Activated B cell treated with CpG ODN at 0.5 μM for 24 hours (primary cell): ENCODE measurements at regions not wholly inside any gene's neighbourhood (a gene's known extent, or its start where the extent isn't known, plus 50 kb on each side); places are given as distances from the start of the nearest gene placed in this dataset.

Experiments
- ATAC-seq: fragments of 200-7000 bp; cut with Tn5 transposase; one replicate; pipeline ENCODE4 v1.10.0; 2021; ENCODE audit warnings: low read depth, mild to moderate bottlenecking, moderate library complexity
- CTCF ChIA-PET: fragments of 350-600 bp; sonication (Branson Sonifier 250); formaldehyde crosslinking; loops from one replicate; lab custom pipeline; 2021; ENCODE audit warnings: antibody characterized with exemption; lab: Charles Lee
- POLR2A ChIA-PET: fragments of 350-600 bp; sonication (Branson Sonifier 250); formaldehyde crosslinking; loops from one replicate; lab custom pipeline; 2021; ENCODE audit warnings: antibody characterized with exemption; lab: Charles Lee
- DNase-seq: peaks from one replicate; pipeline ENCODE4 v3.0.0; 2022
- H3K27ac Mint-ChIP-seq: one replicate; pipeline ENCODE4 v1.8.0; 2020; ENCODE audit warnings: mixed read lengths
- H3K27me3 Mint-ChIP-seq: one replicate; pipeline ENCODE4 v1.8.0; 2021; ENCODE audit warnings: mixed read lengths
- H3K36me3 Mint-ChIP-seq: one replicate; pipeline ENCODE4 v1.8.0; 2021; ENCODE audit warnings: low read depth, mixed read lengths
- H3K4me1 Mint-ChIP-seq: one replicate; pipeline ENCODE4 v1.8.0; 2021; ENCODE audit warnings: mixed read lengths
- H3K4me3 Mint-ChIP-seq: one replicate; pipeline ENCODE4 v1.8.0; 2020; ENCODE audit warnings: mild to moderate bottlenecking, mixed read lengths
- H3K9me3 Mint-ChIP-seq: one replicate; pipeline ENCODE4 v1.8.0; 2020; ENCODE audit warnings: mixed read lengths
- CTCF ChIP-seq: fragments of 200-600 bp; IDR thresholded peaks from one replicate; pipeline ENCODE4 v1.8.0; 2022; ENCODE audit warnings: antibody characterized with exemption, mild to moderate bottlenecking
- intact Hi-C: fragments of 100-400 bp; cut with micrococcal nuclease; formaldehyde crosslinking; loops from one replicate; pipeline ENCODE4 v1.15.1; 2024

GRCh38 chr1:84756001-84756400, 65.7 kb upstream of the SSX2IP start:
- intact Hi-C loops, result no loop called here
- ATAC-seq (no peak), DNase-seq (no peak)
- H3K27me3 Mint-ChIP-seq, result peaks cover 19% of the 10 kb centered on the region
- no peak overlapping the region for H3K27ac Mint-ChIP-seq
- no peaks in the 10 kb centered on the region for H3K9me3 Mint-ChIP-seq
- POLR2A ChIA-PET, result no interaction called here
- no peak for TF ChIP-seq CTCF
- CTCF ChIA-PET, result no interaction called here
- H3K4me3 Mint-ChIP-seq, result no peak overlapping the region
- peaks cover 11% of the 10 kb centered on the region for H3K4me1 Mint-ChIP-seq
- no peaks in the 10 kb centered on the region for H3K36me3 Mint-ChIP-seq

- no peaks in the 10 kb centered on the region for H3K9me3 Mint-ChIP-seq
- no peak for ATAC-seq
- no peak overlapping the region for H3K27ac Mint-ChIP-seq
- peaks cover 24% of the 10 kb centered on the region for H3K27me3 Mint-ChIP-seq
- H3K4me3 Mint-ChIP-seq, result no peak overlapping the region
- peaks cover 11% of the 10 kb centered on the region for H3K4me1 Mint-ChIP-seq
- DNase-seq, result no peak
- intact Hi-C loops, result no loop called here
- ChIA-PET POLR2A (no interaction called here), CTCF (interaction anchor here (0.8 to 1.7 kb wide), 2 partner anchors 10 to 322 kb away, joined by 3 to 5 read pairs; no protein-coding TSS in a partner anchor)
- H3K36me3 Mint-ChIP-seq, result no peaks in the 10 kb centered on the region
- TF ChIP-seq CTCF, result no peak
These were observed 65.0 kb upstream of the SSX2IP start for GRCh38 chr1:84755216-84755615.

- H3K4me1 Mint-ChIP-seq, result peaks cover 10% of the 10 kb centered on the region
- no peak overlapping the region for H3K27ac Mint-ChIP-seq
- no peak for TF ChIP-seq CTCF
- intact Hi-C loops, result no loop called here
- peaks cover 25% of the 10 kb centered on the region for H3K27me3 Mint-ChIP-seq
- no peak for DNase-seq
- ChIA-PET CTCF (interaction anchor here (0.7 to 2.3 kb wide), 12 partner anchors 29 to 824 kb away, joined by 3 to 27 read pairs (median 4); no protein-coding TSS in a partner anchor), POLR2A (no interaction called here)
- ATAC-seq, result no peak
- H3K36me3 Mint-ChIP-seq, result no peaks in the 10 kb centered on the region
- no peaks in the 10 kb centered on the region for H3K9me3 Mint-ChIP-seq
- H3K4me3 Mint-ChIP-seq, result no peak overlapping the region
These were observed 64.1 kb upstream of the SSX2IP start for GRCh38 chr1:84754386-84754703.

- peak; percentile 51 for TF ChIP-seq CTCF
- intact Hi-C loops, result loop anchor here (1.0 kb wide), 6 partner anchors 85 to 848 kb away; no protein-coding TSS in a partner anchor
- Mint-ChIP-seq H3K4me1 (peaks cover 4% of the 10 kb centered on the region), H3K27ac (no peak overlapping the region), H3K4me3 (no peak overlapping the region), H3K27me3 (peaks cover 22% of the 10 kb centered on the region), H3K9me3 (no peaks in the 10 kb centered on the region), H3K36me3 (no peaks in the 10 kb centered on the region)
- POLR2A ChIA-PET, result no interaction called here
- peak; percentile 34 for DNase-seq
- peak; percentile 81 for ATAC-seq
- CTCF ChIA-PET, result interaction anchor here (0.7 to 2.3 kb wide), 24 partner anchors 11 to 844 kb away, joined by 3 to 27 read pairs (median 4); partner anchors contain the start of gene PRKACB
These were observed 63.5 kb upstream of the SSX2IP start for GRCh38 chr1:84753516-84754385.

GRCh38 chr1:84750110-84750730, 60.0 kb upstream of the SSX2IP start:
- Mint-ChIP-seq H3K36me3 (no peaks in the 10 kb centered on the region), H3K9me3 (no peaks in the 10 kb centered on the region), H3K4me3 (no peak overlapping the region), H3K27me3 (peaks cover 26% of the 10 kb centered on the region), H3K4me1 (peaks cover 2% of the 10 kb centered on the region), H3K27ac (no peak overlapping the region)
- ATAC-seq (no peak), DNase-seq (no peak)
- CTCF ChIA-PET, result interaction anchor here (1.7 kb wide), 1 partner anchor 307 kb away, joined by 7 read pairs; no protein-coding TSS in a partner anchor
- intact Hi-C loops, result no loop called here
- TF ChIP-seq CTCF, result no peak
- POLR2A ChIA-PET, result no interaction called here
